ENCODE measurements at regions not wholly inside any gene's neighbourhood (a gene's known extent, or its start where the extent isn't known, plus 50 kb on each side); places are given as distances from the start of the nearest gene placed in this dataset.

GRCh38 chr5:71838286-71838685, 119.2 kb downstream of the CARTPT start:
- H3K4ac ChIP-seq (ENCODE audit: low read depth in 1 of 2, low read length in 2 of 2): no peak overlapping the region
- no peaks in the 10 kb centered on the region for H3K4me1 ChIP-seq (ENCODE audit: control insufficient read depth, insufficient read depth, low read depth, low read length)
- peaks cover 9% of the 10 kb centered on the region for H3K9me3 ChIP-seq (ENCODE audit: control insufficient read depth, low read length)
- no peak for DNase-seq
- H3K27me3 ChIP-seq (ENCODE audit: control insufficient read depth in 1 of 2, insufficient read depth in 1 of 2, low read length in 2 of 2): peaks cover 0 to 23% of the 10 kb centered on the region in 2 experiments
- WGBS: 84% methylated on average over 4 of the region's 4 CpGs
- no peak overlapping the region for H2BK120ac ChIP-seq (ENCODE audit: low read depth, low read length)
- no peak overlapping the region for H4K91ac ChIP-seq (ENCODE audit: low read length)
- no peak overlapping the region for H3K23ac ChIP-seq (ENCODE audit: low read length in 2 of 2)
- no peak overlapping the region for H3K18ac ChIP-seq (ENCODE audit: low read depth in 1 of 2, low read length in 2 of 2)
- H4K8ac ChIP-seq (ENCODE audit: low read length): no peak overlapping the region
- H2BK15ac ChIP-seq (ENCODE audit: low read depth, poor library complexity, severe bottlenecking): no peak overlapping the region
- H3K27ac ChIP-seq (ENCODE audit: low read length, poor library complexity, severe bottlenecking): no peak overlapping the region
- no peak overlapping the region for H3K9ac ChIP-seq (ENCODE audit: low read length)
- no peak overlapping the region for H2AFZ ChIP-seq (ENCODE audit: low read depth, low read length)
- no peak overlapping the region for H3K4me3 ChIP-seq (ENCODE audit: insufficient read depth in 1 of 2, low read depth in 1 of 2, low read length in 2 of 2)
- H3K79me1 ChIP-seq (replicated peaks; ENCODE audit: low read length, poor library complexity, severe bottlenecking): no peaks in the 10 kb centered on the region
- H2BK5ac ChIP-seq (ENCODE audit: low read depth, low read length, poor library complexity, severe bottlenecking): no peak overlapping the region
- H3K14ac ChIP-seq (ENCODE audit: low read length in 2 of 2): no peak overlapping the region
- no peaks in the 10 kb centered on the region for H3K36me3 ChIP-seq (ENCODE audit: control insufficient read depth in 1 of 2, insufficient read depth in 2 of 2, low read depth in 1 of 2, low read length in 2 of 2)
- no peak overlapping the region for H3K4me2 ChIP-seq (ENCODE audit: low read length, poor library complexity, severe bottlenecking)
- no peak overlapping the region for H2BK12ac ChIP-seq (ENCODE audit: low read length in 2 of 2)
- no peak overlapping the region for H2AK5ac ChIP-seq (ENCODE audit: low read length, severe bottlenecking)

DNA sequence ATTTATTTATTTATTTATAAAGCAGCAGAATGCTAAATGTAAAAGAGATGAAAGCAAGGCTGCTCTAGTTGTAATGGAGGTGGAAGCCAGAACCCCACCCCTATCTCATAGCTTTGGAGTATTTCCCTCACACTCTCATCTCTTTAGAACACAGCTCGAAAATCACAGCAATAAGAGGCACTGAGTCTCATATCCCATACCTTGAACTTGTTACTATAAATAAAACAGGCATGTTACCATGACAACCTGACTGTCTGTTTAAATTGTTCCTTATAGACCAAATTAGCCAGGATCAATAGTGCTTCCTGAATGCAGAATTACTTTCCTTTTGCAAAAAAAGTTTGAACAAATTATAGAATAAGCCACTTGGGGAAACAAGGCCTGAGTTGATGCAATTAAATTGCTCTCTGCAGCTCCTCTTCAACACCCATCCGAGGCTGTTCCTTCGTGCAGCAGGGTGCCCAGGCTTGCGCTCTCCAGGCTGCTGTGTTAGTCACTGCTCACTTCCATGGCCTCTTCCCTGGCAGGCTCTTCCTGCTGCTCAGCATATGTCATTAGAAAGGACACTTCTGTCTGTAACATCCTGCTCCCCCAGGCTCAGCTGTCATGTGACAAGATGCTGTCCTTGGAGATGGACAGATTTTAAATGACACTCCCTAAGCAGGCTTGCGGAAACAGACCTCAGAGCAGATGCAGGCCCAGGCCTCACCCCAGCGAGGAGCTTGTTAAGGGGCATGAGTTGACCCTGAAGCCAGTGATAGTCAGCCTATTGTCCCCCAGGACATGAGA, 120.2 kb downstream of the CARTPT start:
- Histone ChIP-seq H3K4me2 (ENCODE audit: low read length, poor library complexity, severe bottlenecking) (no peak overlapping the region), H2AFZ (ENCODE audit: low read depth, low read length) (no peak overlapping the region), H3K4me1 (ENCODE audit: control insufficient read depth, insufficient read depth, low read depth, low read length) (no peaks in the 10 kb centered on the region), H2AK5ac (ENCODE audit: low read length, severe bottlenecking) (no peak overlapping the region), H3K79me1 (replicated peaks; ENCODE audit: low read length, poor library complexity, severe bottlenecking) (no peaks in the 10 kb centered on the region), H3K9me3 (ENCODE audit: control insufficient read depth, low read length) (peaks cover 9% of the 10 kb centered on the region), H3K27ac (ENCODE audit: low read length, poor library complexity, severe bottlenecking) (no peak overlapping the region), H3K27me3 (ENCODE audit: control insufficient read depth in 1 of 2, insufficient read depth in 1 of 2, low read length in 2 of 2) (peaks cover 0 to 23% of the 10 kb centered on the region in 2 experiments), H3K4me3 (ENCODE audit: insufficient read depth in 1 of 2, low read depth in 1 of 2, low read length in 2 of 2) (no peak overlapping the region), H3K4ac (ENCODE audit: low read depth in 1 of 2, low read length in 2 of 2) (no peak overlapping the region), H3K18ac (ENCODE audit: low read depth in 1 of 2, low read length in 2 of 2) (no peak overlapping the region), H2BK15ac (ENCODE audit: low read depth, poor library complexity, severe bottlenecking) (no peak overlapping the region), H2BK5ac (ENCODE audit: low read depth, low read length, poor library complexity, severe bottlenecking) (no peak overlapping the region), H4K8ac (ENCODE audit: low read length) (peak overlapping the region; percentile 57), H3K14ac (ENCODE audit: low read length in 2 of 2) (peak overlapping the region in 1 of 2 experiments; percentile 11), H3K9ac (ENCODE audit: low read length) (no peak overlapping the region), H4K91ac (ENCODE audit: low read length) (no peak overlapping the region), H2BK12ac (ENCODE audit: low read length in 2 of 2) (no peak overlapping the region), H3K36me3 (ENCODE audit: control insufficient read depth in 1 of 2, insufficient read depth in 2 of 2, low read depth in 1 of 2, low read length in 2 of 2) (no peaks in the 10 kb centered on the region), H2BK120ac (ENCODE audit: low read depth, low read length) (no peak overlapping the region), H3K23ac (ENCODE audit: low read length in 2 of 2) (no peak overlapping the region)
- WGBS: 68% methylated on average over 6 of the region's 6 CpGs
- no peak for DNase-seq

DNA sequence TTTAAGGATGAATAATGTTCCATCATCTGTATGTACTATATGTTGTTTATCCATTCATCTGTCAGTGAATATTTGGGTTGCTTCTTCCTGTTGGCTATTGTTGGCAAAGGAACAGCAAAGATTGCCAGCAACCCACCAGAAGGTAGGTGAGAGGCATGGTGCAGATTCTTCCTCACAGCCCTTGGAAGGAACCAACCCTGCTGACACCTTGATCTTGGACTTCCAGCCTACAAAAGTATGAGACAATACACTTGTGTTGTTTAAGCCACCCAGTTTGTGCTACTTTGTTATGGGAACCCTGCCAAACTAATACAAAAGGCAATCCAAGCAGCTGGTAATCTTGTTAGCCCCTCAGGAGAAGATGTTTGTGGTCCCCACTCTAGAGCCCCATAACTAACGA, 122.0 kb downstream of the CARTPT start:
- Histone ChIP-seq H2BK5ac (ENCODE audit: low read depth, low read length, poor library complexity, severe bottlenecking) (no peak overlapping the region), H2BK120ac (ENCODE audit: low read depth, low read length) (no peak overlapping the region), H3K9me3 (ENCODE audit: control insufficient read depth, low read length) (peaks cover 9% of the 10 kb centered on the region), H3K18ac (ENCODE audit: low read depth in 1 of 2, low read length in 2 of 2) (no peak overlapping the region), H3K4me2 (ENCODE audit: low read length, poor library complexity, severe bottlenecking) (no peak overlapping the region), H2AFZ (ENCODE audit: low read depth, low read length) (no peak overlapping the region), H3K36me3 (ENCODE audit: control insufficient read depth in 1 of 2, insufficient read depth in 2 of 2, low read depth in 1 of 2, low read length in 2 of 2) (no peaks in the 10 kb centered on the region), H3K23ac (ENCODE audit: low read length in 2 of 2) (no peak overlapping the region), H3K4ac (ENCODE audit: low read depth in 1 of 2, low read length in 2 of 2) (no peak overlapping the region), H3K4me1 (ENCODE audit: control insufficient read depth, insufficient read depth, low read depth, low read length) (no peaks in the 10 kb centered on the region), H2BK12ac (ENCODE audit: low read length in 2 of 2) (no peak overlapping the region), H4K8ac (ENCODE audit: low read length) (no peak overlapping the region), H2BK15ac (ENCODE audit: low read depth, poor library complexity, severe bottlenecking) (no peak overlapping the region), H3K27ac (ENCODE audit: low read length, poor library complexity, severe bottlenecking) (no peak overlapping the region), H3K27me3 (ENCODE audit: control insufficient read depth in 1 of 2, insufficient read depth in 1 of 2, low read length in 2 of 2) (peaks cover 0 to 23% of the 10 kb centered on the region in 2 experiments), H4K91ac (ENCODE audit: low read length) (no peak overlapping the region), H3K4me3 (ENCODE audit: insufficient read depth in 1 of 2, low read depth in 1 of 2, low read length in 2 of 2) (no peak overlapping the region), H3K79me1 (replicated peaks; ENCODE audit: low read length, poor library complexity, severe bottlenecking) (no peaks in the 10 kb centered on the region), H3K14ac (ENCODE audit: low read length in 2 of 2) (no peak overlapping the region), H3K9ac (ENCODE audit: low read length) (no peak overlapping the region), H2AK5ac (ENCODE audit: low read length, severe bottlenecking) (no peak overlapping the region)
- WGBS: 75% methylated on average over 1 of the region's 1 CpG
- no peak for DNase-seq

- WGBS: 90% methylated on average over 3 of the region's 3 CpGs
- no peak overlapping the region for H3K14ac ChIP-seq (ENCODE audit: low read length in 2 of 2)
These were observed 124.0 kb downstream of the CARTPT start for GRCh38 chr5:71843111-71843510.

More at GRCh38 chr5:71843111-71843510, 124.0 kb downstream of the CARTPT start:
- H3K9ac ChIP-seq (ENCODE audit: low read length): no peak overlapping the region
- H4K91ac ChIP-seq (ENCODE audit: low read length): no peak overlapping the region
- no peak overlapping the region for H2BK5ac ChIP-seq (ENCODE audit: low read depth, low read length, poor library complexity, severe bottlenecking)
- no peak overlapping the region for H3K18ac ChIP-seq (ENCODE audit: low read depth in 1 of 2, low read length in 2 of 2)
- H3K23ac ChIP-seq (ENCODE audit: low read length in 2 of 2): no peak overlapping the region
- H3K4ac ChIP-seq (ENCODE audit: low read depth in 1 of 2, low read length in 2 of 2): no peak overlapping the region
- H2AFZ ChIP-seq (ENCODE audit: low read depth, low read length): no peak overlapping the region
- H3K9me3 ChIP-seq (ENCODE audit: control insufficient read depth, low read length): peaks cover 9% of the 10 kb centered on the region
- H3K4me1 ChIP-seq (ENCODE audit: control insufficient read depth, insufficient read depth, low read depth, low read length): no peaks in the 10 kb centered on the region
- no peak overlapping the region for H2BK15ac ChIP-seq (ENCODE audit: low read depth, poor library complexity, severe bottlenecking)
- H3K27ac ChIP-seq (ENCODE audit: low read length, poor library complexity, severe bottlenecking): no peak overlapping the region
- no peak overlapping the region for H4K8ac ChIP-seq (ENCODE audit: low read length)
- H3K36me3 ChIP-seq (ENCODE audit: control insufficient read depth in 1 of 2, insufficient read depth in 2 of 2, low read depth in 1 of 2, low read length in 2 of 2): no peaks in the 10 kb centered on the region
- DNase-seq: no peak
- peaks cover 0 to 13% of the 10 kb centered on the region in 2 experiments for H3K27me3 ChIP-seq (ENCODE audit: control insufficient read depth in 1 of 2, insufficient read depth in 1 of 2, low read length in 2 of 2)
- no peak overlapping the region for H2BK120ac ChIP-seq (ENCODE audit: low read depth, low read length)
- no peak overlapping the region for H2AK5ac ChIP-seq (ENCODE audit: low read length, severe bottlenecking)
- no peaks in the 10 kb centered on the region for H3K79me1 ChIP-seq (replicated peaks; ENCODE audit: low read length, poor library complexity, severe bottlenecking)
- H3K4me3 ChIP-seq (ENCODE audit: insufficient read depth in 1 of 2, low read depth in 1 of 2, low read length in 2 of 2): no peak overlapping the region
- no peak overlapping the region for H3K4me2 ChIP-seq (ENCODE audit: low read length, poor library complexity, severe bottlenecking)
- no peak overlapping the region for H2BK12ac ChIP-seq (ENCODE audit: low read length in 2 of 2)

Measured in mesenchymal stem cell (in vitro differentiated cells and primary cell).